ENCODE measurements at regions not wholly inside any gene's neighbourhood (a gene's known extent, or its start where the extent isn't known, plus 50 kb on each side); places are given as distances from the start of the nearest gene placed in this dataset.
"Not testable (repeated sequence)": the region's sequence is repeated elsewhere in the genome, so short reads cannot be mapped to it uniquely, and the experiment has no call there.

DNA sequence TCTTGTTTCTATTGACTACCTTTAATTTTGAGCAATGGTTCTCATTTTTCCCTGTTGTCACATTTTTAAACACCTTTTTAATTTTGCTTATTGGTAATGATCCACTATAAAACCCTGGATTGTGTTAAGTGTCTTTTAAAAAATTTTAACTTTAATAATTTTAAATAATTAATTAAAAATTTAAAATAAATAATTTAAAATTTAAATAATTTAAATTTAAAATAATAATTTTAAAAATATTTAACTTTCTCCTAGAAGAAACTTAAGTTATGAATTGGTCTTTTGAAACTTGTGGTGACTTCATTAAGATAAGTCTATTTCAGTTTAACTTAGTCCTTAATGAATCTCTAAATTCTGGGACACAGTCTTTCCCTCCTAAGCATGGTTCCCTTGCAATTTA, 566.3 kb upstream of the GALNTL6 start:
- Histone ChIP-seq H3K9me2 (ENCODE audit: insufficient read depth) (no peaks in the 10 kb centered on the region; the same call in 1 of the 2 replicates), H2AFZ (no peak overlapping the region), H3K9ac (no peak overlapping the region), H3K27ac (no peak overlapping the region), H3F3A (ENCODE audit: insufficient read depth) (no peaks in the 10 kb centered on the region), H3K36me3 (ENCODE audit: low read depth) (no peaks in the 10 kb centered on the region), H3K9me3 (ENCODE audit: low read depth) (no peaks in the 10 kb centered on the region), H3K4me1 (ENCODE audit: insufficient read depth) (no peaks in the 10 kb centered on the region), H3K27me3 (replicated peaks; ENCODE audit: insufficient read depth) (no peaks in the 10 kb centered on the region), H3K79me2 (ENCODE audit: insufficient read depth) (no peaks in the 10 kb centered on the region), H3K4me2 (ENCODE audit: unreplicated experiment) (no peak overlapping the region), H4K20me1 (ENCODE audit: insufficient read depth) (no peaks in the 10 kb centered on the region), H3K4me3 (no peak overlapping the region)
- in situ Hi-C loops (cut with MboI): no loop called here
- no peak for DNase-seq
- TF ChIP-seq EZH2phosphoT487 (IDR thresholded peaks at IDR 0.05; ENCODE audit: insufficient read depth, low read depth) (no peak), EZH2 (IDR thresholded peaks at IDR 0.05; ENCODE audit: insufficient read depth, poor library complexity, severe bottlenecking) (no peak)

DNA sequence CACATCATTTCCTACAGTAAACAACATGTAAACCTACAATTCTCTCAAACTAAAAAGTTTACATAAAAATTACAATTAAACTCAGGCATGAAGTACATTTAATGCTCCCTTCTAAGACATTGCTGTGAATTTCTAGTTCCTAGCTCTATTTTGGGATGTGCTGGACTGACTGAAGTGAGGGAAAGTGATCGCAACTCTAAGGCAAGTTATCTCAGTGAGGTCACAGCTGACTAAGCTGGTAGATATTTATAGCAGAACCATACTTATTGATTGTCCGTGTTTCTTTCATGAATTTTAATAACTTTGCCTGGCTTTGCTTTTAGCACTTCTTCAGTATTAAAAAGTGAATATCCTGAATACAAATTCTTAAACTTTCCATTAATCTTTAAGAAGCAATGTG, 570.4 kb upstream of the GALNTL6 start:
- no peaks in the 10 kb centered on the region for H3K79me2 ChIP-seq (ENCODE audit: insufficient read depth)
- no peak overlapping the region for H3K9ac ChIP-seq
- H4K20me1 ChIP-seq (ENCODE audit: insufficient read depth): no peaks in the 10 kb centered on the region
- no peak overlapping the region for H3K27ac ChIP-seq
- no peaks in the 10 kb centered on the region for H3F3A ChIP-seq (ENCODE audit: insufficient read depth)
- no peak overlapping the region for H2AFZ ChIP-seq
- H3K9me2 ChIP-seq (ENCODE audit: insufficient read depth): no peaks in the 10 kb centered on the region
- H3K36me3 ChIP-seq (ENCODE audit: low read depth): no peaks in the 10 kb centered on the region
- H3K9me3 ChIP-seq (ENCODE audit: low read depth): no peaks in the 10 kb centered on the region
- DNase-seq: no peak
- TF ChIP-seq EZH2 (IDR thresholded peaks at IDR 0.05; ENCODE audit: insufficient read depth, poor library complexity, severe bottlenecking) (no peak), EZH2phosphoT487 (IDR thresholded peaks at IDR 0.05; ENCODE audit: insufficient read depth, low read depth) (no peak)
- no peak overlapping the region for H3K4me2 ChIP-seq (ENCODE audit: unreplicated experiment)
- in situ Hi-C loops (cut with MboI): no loop called here
- no peaks in the 10 kb centered on the region for H3K4me1 ChIP-seq (ENCODE audit: insufficient read depth)
- H3K4me3 ChIP-seq: no peak overlapping the region
- 28 to 34% methylated on average over 2 of the region's 2 CpGs for WGBS, 2 experiments (ENCODE audit: low coverage in 1 of 2, low lambda C conversion rate in 2 of 2, missing lambda C conversion rate in 2 of 2)
- no peaks in the 10 kb centered on the region for H3K27me3 ChIP-seq (replicated peaks; ENCODE audit: insufficient read depth)

DNA sequence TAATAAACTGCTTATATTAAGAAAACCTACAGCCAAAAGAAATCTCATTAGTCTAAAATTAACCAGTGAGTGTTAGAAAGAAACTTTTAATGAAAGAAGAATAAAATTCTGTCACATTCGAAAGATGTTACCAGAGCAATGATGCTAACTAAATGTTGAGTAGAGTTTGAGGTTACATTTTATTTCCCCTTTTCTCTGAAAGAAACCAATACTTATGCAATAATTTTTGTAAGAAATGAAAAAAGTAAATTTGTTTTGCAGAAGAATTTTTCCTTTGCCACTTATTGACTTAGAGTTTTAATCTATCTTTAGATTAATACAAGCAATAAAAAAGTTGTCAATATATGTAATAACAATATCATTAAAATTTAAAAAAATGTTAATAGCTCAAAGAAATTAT, 574.0 kb upstream of the GALNTL6 start:
- no peak for TF ChIP-seq EZH2 (IDR thresholded peaks at IDR 0.05; ENCODE audit: insufficient read depth, poor library complexity, severe bottlenecking)
- TF ChIP-seq EZH2phosphoT487 (IDR thresholded peaks at IDR 0.05; ENCODE audit: insufficient read depth, low read depth): no peak
- no peak for DNase-seq
- Histone ChIP-seq H3K79me2 (ENCODE audit: insufficient read depth) (no peaks in the 10 kb centered on the region), H2AFZ (no peak overlapping the region), H3K4me3 (no peak overlapping the region), H3K9me2 (ENCODE audit: insufficient read depth) (no peaks in the 10 kb centered on the region), H3K27ac (no peak overlapping the region), H3K36me3 (ENCODE audit: low read depth) (no peaks in the 10 kb centered on the region), H3K4me1 (ENCODE audit: insufficient read depth) (no peaks in the 10 kb centered on the region), H3K9ac (no peak overlapping the region), H3K9me3 (ENCODE audit: low read depth) (no peaks in the 10 kb centered on the region), H3K4me2 (ENCODE audit: unreplicated experiment) (no peak overlapping the region), H3F3A (ENCODE audit: insufficient read depth) (no peaks in the 10 kb centered on the region), H3K27me3 (replicated peaks; ENCODE audit: insufficient read depth) (no peaks in the 10 kb centered on the region), H4K20me1 (ENCODE audit: insufficient read depth) (no peaks in the 10 kb centered on the region)
- WGBS, 2 experiments (ENCODE audit: low coverage in 1 of 2, low lambda C conversion rate in 2 of 2, missing lambda C conversion rate in 2 of 2): 24% methylated on average over 1 of the region's 1 CpG
- in situ Hi-C loops (cut with MboI): no loop called here

DNA sequence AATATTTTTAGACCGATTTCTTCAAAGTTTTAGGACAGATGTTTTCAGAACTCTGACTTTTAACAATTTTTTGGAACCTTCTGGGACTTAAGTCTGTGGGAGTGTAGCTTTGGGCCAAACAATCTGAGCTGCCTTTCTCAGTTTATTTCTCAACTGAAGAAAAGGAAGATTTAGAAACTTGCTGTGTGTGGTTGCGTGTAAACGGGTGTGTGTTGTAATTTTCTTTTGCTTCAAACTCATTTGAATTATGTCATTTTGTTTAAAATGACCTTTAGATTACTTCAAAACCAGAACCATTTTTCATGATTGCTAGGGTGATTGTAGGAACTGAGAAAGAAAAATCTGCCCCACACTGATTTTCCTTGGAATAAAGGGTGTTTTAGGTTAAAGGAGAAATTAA, 577.7 kb upstream of the GALNTL6 start:
- DNase-seq: no peak
- no peaks in the 10 kb centered on the region for H3K36me3 ChIP-seq (ENCODE audit: low read depth)
- no peak overlapping the region for H3K4me2 ChIP-seq (ENCODE audit: unreplicated experiment)
- no peak overlapping the region for H3K27ac ChIP-seq
- no peaks in the 10 kb centered on the region for H3K9me3 ChIP-seq (ENCODE audit: low read depth)
- in situ Hi-C loops (cut with MboI): no loop called here
- no peak for TF ChIP-seq EZH2phosphoT487 (IDR thresholded peaks at IDR 0.05; ENCODE audit: insufficient read depth, low read depth)
- no peak for TF ChIP-seq EZH2 (IDR thresholded peaks at IDR 0.05; ENCODE audit: insufficient read depth, poor library complexity, severe bottlenecking)
- H3K27me3 ChIP-seq (replicated peaks; ENCODE audit: insufficient read depth): no peaks in the 10 kb centered on the region
- H3K79me2 ChIP-seq (ENCODE audit: insufficient read depth): no peaks in the 10 kb centered on the region
- H3K4me3 ChIP-seq: no peak overlapping the region
- H3K9me2 ChIP-seq (ENCODE audit: insufficient read depth): no peaks in the 10 kb centered on the region
- no peaks in the 10 kb centered on the region for H4K20me1 ChIP-seq (ENCODE audit: insufficient read depth)
- no peaks in the 10 kb centered on the region for H3F3A ChIP-seq (ENCODE audit: insufficient read depth)
- 4 to 13% methylated on average over 3 of the region's 3 CpGs for WGBS, 2 experiments (ENCODE audit: low coverage in 1 of 2, low lambda C conversion rate in 2 of 2, missing lambda C conversion rate in 2 of 2)
- H3K4me1 ChIP-seq (ENCODE audit: insufficient read depth): no peaks in the 10 kb centered on the region
- H3K9ac ChIP-seq: no peak overlapping the region
- no peak overlapping the region for H2AFZ ChIP-seq

DNA sequence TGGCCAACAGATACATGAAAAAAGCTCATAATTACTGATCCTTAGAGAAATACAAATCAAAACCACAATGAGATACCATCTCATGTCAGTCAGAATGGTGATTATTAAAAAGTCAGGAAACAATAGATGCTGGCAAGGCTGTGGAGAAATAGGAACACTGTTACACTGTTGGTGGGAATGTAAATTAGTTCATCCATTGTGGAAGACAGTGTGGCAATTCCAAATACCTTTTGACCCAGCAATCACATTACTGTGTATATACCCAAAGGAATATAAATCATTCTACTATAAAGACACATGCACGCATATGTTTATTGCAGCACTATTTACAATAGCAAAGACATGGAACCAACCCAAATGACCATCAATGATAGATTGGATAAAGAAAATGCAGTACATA, 583.9 kb upstream of the GALNTL6 start:
- not testable (repeated sequence) for DNase-seq

More for the DNA sequence above, 583.9 kb upstream of the GALNTL6 start:
- H3K4me2 ChIP-seq (ENCODE audit: unreplicated experiment); H3K79me2 ChIP-seq (ENCODE audit: insufficient read depth); in situ Hi-C loops (cut with MboI); H3F3A ChIP-seq (ENCODE audit: insufficient read depth); H2AFZ ChIP-seq; H3K36me3 ChIP-seq (ENCODE audit: low read depth); H4K20me1 ChIP-seq (ENCODE audit: insufficient read depth); H3K27me3 ChIP-seq (replicated peaks; ENCODE audit: insufficient read depth); H3K9ac ChIP-seq; H3K9me3 ChIP-seq (ENCODE audit: low read depth); H3K27ac ChIP-seq; H3K4me3 ChIP-seq; H3K4me1 ChIP-seq (ENCODE audit: insufficient read depth); H3K9me2 ChIP-seq (ENCODE audit: insufficient read depth): not testable (repeated sequence)
- 51 to 62% methylated on average over 1 of the region's 1 CpG for WGBS, 2 experiments (ENCODE audit: low coverage in 1 of 2, low lambda C conversion rate in 2 of 2, missing lambda C conversion rate in 2 of 2)

Data from GM23248 (cell line).